Panc1 (cell line): ENCODE measurements at regions not wholly inside any gene's neighbourhood (a gene's known extent, or its start where the extent isn't known, plus 50 kb on each side); places are given as distances from the start of the nearest gene placed in this dataset.

Experiments
- ATAC-seq: fragments of 200-7000 bp; cut with Tn5 transposase; 2 replicates; pipeline ENCODE4 v1.9.1; 2020; ENCODE audit warnings: mild to moderate bottlenecking, moderate library complexity
- BruUV-seq: library from RNA; stranded (reverse); fragments of 400-500 nt; replicated peaks from 2 replicates; lab custom pipeline; 2021; lab: Mats Ljungman, UMichigan
- CTCF ChIA-PET: fragments of 300-600 bp; sonication (Branson Sonifier 250); formaldehyde crosslinking; loops from one replicate; lab custom pipeline; 2022; ENCODE audit warnings: antibody characterized with exemption; lab: Charles Lee
- POLR2A ChIA-PET: fragments of 300-600 bp; sonication (Branson Sonifier 250); formaldehyde crosslinking; loops from one replicate; lab custom pipeline; 2022; ENCODE audit warnings: antibody characterized with exemption; lab: Charles Lee
- DNase-seq: peaks from one replicate; pipeline ENCODE4 v3.0.0-alpha.2; 2010; ENCODE audit warnings: low read depth, low spot score
- H3K27ac ChIP-seq: 2 replicates; pipeline ENCODE4 v1.5.1; 2011; ENCODE audit warnings: mild to moderate bottlenecking, low read length, inconsistent platforms
- H3K27me3 ChIP-seq: fragments of 200-500 bp; sonication (Bioruptor generic); 2 replicates; pipeline ENCODE4 v1.6.0; 2014; ENCODE audit warnings: low read length, inconsistent platforms; ENCODE audit not compliant: control insufficient read depth, insufficient read depth
- H3K36me3 ChIP-seq: fragments of 200-500 bp; sonication (Bioruptor generic); 2 replicates; pipeline ENCODE4 v1.5.1; 2014; ENCODE audit warnings: inconsistent platforms, mild to moderate bottlenecking, low read length, moderate library complexity; ENCODE audit not compliant: control insufficient read depth, insufficient read depth
- H3K4me1 ChIP-seq: 2 replicates; pipeline ENCODE4 v1.5.1; 2011; ENCODE audit warnings: inconsistent platforms, mild to moderate bottlenecking, low read length, moderate library complexity; ENCODE audit not compliant: control insufficient read depth, insufficient read depth
- H3K4me3 ChIP-seq, 2 experiments: 2 replicates each; pipeline ENCODE4 v1.5.1; 2011 to 2012; ENCODE audit warnings: low read depth in 2 of 2, low read length in 2 of 2, mild to moderate bottlenecking in 2 of 2, inconsistent platforms in 1 of 2, moderate library complexity in 1 of 2
- H3K9me3 ChIP-seq: fragments of 200-500 bp; sonication (Bioruptor generic); 2 replicates; pipeline ENCODE4 v1.5.1; 2014; ENCODE audit warnings: low read depth, mild to moderate bottlenecking, inconsistent platforms, low read length, moderate library complexity; ENCODE audit not compliant: control insufficient read depth, insufficient read depth
- POLR2AphosphoS5 ChIP-seq: IDR thresholded peaks from 2 replicates; pipeline ENCODE4 v1.6.1; 2012; ENCODE audit warnings: mild to moderate bottlenecking, low read depth, low read length, moderate library complexity
- SIN3A ChIP-seq: IDR thresholded peaks from 2 replicates; pipeline ENCODE4 v1.6.1; 2012; ENCODE audit warnings: low read depth, mild to moderate bottlenecking, low read length, moderate library complexity, borderline replicate concordance; ENCODE audit not compliant: insufficient read depth
- TCF7L2 ChIP-seq: IDR thresholded peaks from 2 replicates; pipeline ENCODE4 v1.6.1; 2011; ENCODE audit warnings: mild to moderate bottlenecking, low read depth, low read length, inconsistent platforms
- in situ Hi-C: cut with HindIII; loops from 2 replicates; pipeline ENCODE4 v1.10.0; 2016; ENCODE audit warnings: low sequenced_read_pairs, low pct_unique_long_range_greater_than_20kb
- intact Hi-C: fragments of 100-400 bp; cut with micrococcal nuclease; formaldehyde crosslinking; loops from one replicate; pipeline ENCODE4 v1.10.0; 2022; ENCODE audit not compliant: unreplicated experiment
- TF ChIP-seq, protein P1 (sequence below): fragments of 450-650 bp; IDR thresholded peaks from 2 replicates; pipeline ENCODE4 v1.5.1; 2017; ENCODE audit warnings: mild to moderate bottlenecking
- TF ChIP-seq, protein P2 (sequence below), 2 experiments: IDR thresholded peaks; 2 replicates each; pipeline ENCODE4 v1.6.1; 2011 to 2012; ENCODE audit warnings: low read depth in 2 of 2, control low read depth in 1 of 2, low read length in 1 of 2, mild to moderate bottlenecking in 1 of 2, moderate library complexity in 1 of 2; ENCODE audit not compliant: insufficient read depth in 1 of 2

DNA sequence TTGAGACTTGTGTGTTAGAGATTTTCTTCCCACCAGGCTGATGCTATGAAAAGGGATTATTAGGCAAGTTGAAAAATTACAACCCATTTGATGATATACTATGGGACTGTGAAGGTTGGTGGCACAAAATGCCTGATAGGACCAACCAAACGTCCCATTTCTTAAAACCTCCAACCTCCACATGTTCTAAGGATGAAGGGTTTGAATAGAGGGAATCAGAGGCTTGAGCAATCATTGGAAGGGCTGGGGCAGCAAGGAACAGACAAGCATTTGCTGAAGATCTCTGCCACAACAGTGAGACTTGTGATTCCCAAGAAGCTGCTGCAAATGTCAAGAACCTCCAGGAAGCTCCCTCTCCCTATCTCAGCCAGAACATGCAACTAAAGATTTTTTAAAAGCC is 283.1 kb downstream of the ELAVL2 start:
- Histone ChIP-seq H3K4me3 (no peak overlapping the region), H3K36me3 (no peaks in the 10 kb centered on the region), H3K9me3 (no peaks in the 10 kb centered on the region), H3K27ac (no peak overlapping the region), H3K4me1 (no peaks in the 10 kb centered on the region), H3K27me3 (no peaks in the 10 kb centered on the region)
- TF ChIP-seq POLR2AphosphoS5: no peak
- TF ChIP-seq, protein P1, sequence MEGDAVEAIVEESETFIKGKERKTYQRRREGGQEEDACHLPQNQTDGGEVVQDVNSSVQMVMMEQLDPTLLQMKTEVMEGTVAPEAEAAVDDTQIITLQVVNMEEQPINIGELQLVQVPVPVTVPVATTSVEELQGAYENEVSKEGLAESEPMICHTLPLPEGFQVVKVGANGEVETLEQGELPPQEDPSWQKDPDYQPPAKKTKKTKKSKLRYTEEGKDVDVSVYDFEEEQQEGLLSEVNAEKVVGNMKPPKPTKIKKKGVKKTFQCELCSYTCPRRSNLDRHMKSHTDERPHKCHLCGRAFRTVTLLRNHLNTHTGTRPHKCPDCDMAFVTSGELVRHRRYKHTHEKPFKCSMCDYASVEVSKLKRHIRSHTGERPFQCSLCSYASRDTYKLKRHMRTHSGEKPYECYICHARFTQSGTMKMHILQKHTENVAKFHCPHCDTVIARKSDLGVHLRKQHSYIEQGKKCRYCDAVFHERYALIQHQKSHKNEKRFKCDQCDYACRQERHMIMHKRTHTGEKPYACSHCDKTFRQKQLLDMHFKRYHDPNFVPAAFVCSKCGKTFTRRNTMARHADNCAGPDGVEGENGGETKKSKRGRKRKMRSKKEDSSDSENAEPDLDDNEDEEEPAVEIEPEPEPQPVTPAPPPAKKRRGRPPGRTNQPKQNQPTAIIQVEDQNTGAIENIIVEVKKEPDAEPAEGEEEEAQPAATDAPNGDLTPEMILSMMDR: no peak
- TF ChIP-seq TCF7L2: no peak
- TF ChIP-seq, protein P2, sequence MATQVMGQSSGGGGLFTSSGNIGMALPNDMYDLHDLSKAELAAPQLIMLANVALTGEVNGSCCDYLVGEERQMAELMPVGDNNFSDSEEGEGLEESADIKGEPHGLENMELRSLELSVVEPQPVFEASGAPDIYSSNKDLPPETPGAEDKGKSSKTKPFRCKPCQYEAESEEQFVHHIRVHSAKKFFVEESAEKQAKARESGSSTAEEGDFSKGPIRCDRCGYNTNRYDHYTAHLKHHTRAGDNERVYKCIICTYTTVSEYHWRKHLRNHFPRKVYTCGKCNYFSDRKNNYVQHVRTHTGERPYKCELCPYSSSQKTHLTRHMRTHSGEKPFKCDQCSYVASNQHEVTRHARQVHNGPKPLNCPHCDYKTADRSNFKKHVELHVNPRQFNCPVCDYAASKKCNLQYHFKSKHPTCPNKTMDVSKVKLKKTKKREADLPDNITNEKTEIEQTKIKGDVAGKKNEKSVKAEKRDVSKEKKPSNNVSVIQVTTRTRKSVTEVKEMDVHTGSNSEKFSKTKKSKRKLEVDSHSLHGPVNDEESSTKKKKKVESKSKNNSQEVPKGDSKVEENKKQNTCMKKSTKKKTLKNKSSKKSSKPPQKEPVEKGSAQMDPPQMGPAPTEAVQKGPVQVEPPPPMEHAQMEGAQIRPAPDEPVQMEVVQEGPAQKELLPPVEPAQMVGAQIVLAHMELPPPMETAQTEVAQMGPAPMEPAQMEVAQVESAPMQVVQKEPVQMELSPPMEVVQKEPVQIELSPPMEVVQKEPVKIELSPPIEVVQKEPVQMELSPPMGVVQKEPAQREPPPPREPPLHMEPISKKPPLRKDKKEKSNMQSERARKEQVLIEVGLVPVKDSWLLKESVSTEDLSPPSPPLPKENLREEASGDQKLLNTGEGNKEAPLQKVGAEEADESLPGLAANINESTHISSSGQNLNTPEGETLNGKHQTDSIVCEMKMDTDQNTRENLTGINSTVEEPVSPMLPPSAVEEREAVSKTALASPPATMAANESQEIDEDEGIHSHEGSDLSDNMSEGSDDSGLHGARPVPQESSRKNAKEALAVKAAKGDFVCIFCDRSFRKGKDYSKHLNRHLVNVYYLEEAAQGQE (IDR thresholded peaks at IDR 0.05; ENCODE audit: insufficient read depth in 1 of 2, low read depth in 2 of 2, low read length in 1 of 2): no peak
- TF ChIP-seq SIN3A: no peak
- BruUV-seq: no TSS peak
- intact Hi-C loops: no loop called here
- ChIA-PET POLR2A (no interaction called here), CTCF (no interaction called here)
- ATAC-seq (no peak), DNase-seq (no peak)
- in situ Hi-C loops: no loop called here

DNA sequence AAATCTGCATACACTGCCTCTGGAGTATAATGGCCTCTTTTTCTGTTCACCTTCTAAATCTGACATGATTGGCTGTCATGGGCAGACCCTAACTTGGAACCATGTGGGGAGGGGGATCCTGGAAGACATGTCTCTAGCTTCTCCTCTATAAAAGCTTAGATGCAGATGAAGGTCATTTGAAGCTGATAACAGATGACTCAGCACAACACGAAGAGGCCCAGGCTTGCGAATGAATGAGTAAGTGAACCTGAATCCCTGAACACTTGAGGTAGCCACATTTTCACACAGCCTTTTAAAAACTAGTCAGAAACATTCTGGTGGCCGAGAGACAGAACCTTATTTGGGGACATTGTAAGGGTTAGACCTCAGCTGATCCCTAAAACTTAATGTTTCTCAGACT is 282.6 kb downstream of the ELAVL2 start:
- in situ Hi-C loops (no loop called here), intact Hi-C loops (no loop called here)
- no TSS peak for BruUV-seq
- no peaks in the 10 kb centered on the region for H3K27me3 ChIP-seq
- no peak for ATAC-seq
- no peak for DNase-seq
- POLR2A ChIA-PET: no interaction called here
- no peaks in the 10 kb centered on the region for H3K4me1 ChIP-seq
- TF ChIP-seq SIN3A (no peak), POLR2AphosphoS5 (no peak)
- TF ChIP-seq, protein P2 (IDR thresholded peaks at IDR 0.05; ENCODE audit: insufficient read depth in 1 of 2, low read depth in 2 of 2, low read length in 1 of 2): no peak
- no peak overlapping the region for H3K27ac ChIP-seq
- H3K4me3 ChIP-seq: no peak overlapping the region
- H3K36me3 ChIP-seq: no peaks in the 10 kb centered on the region
- no peaks in the 10 kb centered on the region for H3K9me3 ChIP-seq
- CTCF ChIA-PET: no interaction called here
